OCI-LY7 (cell line): ENCODE measurements at regions not wholly inside any gene's neighbourhood (a gene's known extent, or its start where the extent isn't known, plus 50 kb on each side); places are given as distances from the start of the nearest gene placed in this dataset.

Experiments
- BruUV-seq: library from RNA; stranded (reverse); fragments of 400-500 nt; replicated peaks from 2 replicates; lab custom pipeline; 2021; lab: Mats Ljungman, UMichigan
- CTCF ChIA-PET: fragments of 300-600 bp; sonication (Branson Sonifier 250); formaldehyde crosslinking; loops from one replicate; lab custom pipeline; 2022; ENCODE audit warnings: antibody characterized with exemption; ENCODE audit not compliant: unreplicated experiment; lab: Charles Lee
- POLR2A ChIA-PET: fragments of 300-600 bp; sonication (Branson Sonifier 250); formaldehyde crosslinking; loops from one replicate; lab custom pipeline; 2022; ENCODE audit warnings: antibody characterized with exemption; lab: Charles Lee
- DNase-seq: peaks from one replicate; pipeline ENCODE4 v3.0.0-alpha.2; 2015; ENCODE audit warnings: low spot score
- H2AFZ ChIP-seq: fragments of 200-600 bp; sonication (generic), shearing (Covaris generic); 2 replicates; pipeline ENCODE4 v1.6.1; 2014; ENCODE audit warnings: mild to moderate bottlenecking, antibody characterized with exemption, low read length, moderate library complexity
- H3K27ac ChIP-seq: fragments of 200-600 bp; sonication (generic); 2 replicates; pipeline ENCODE4 v1.5.1; 2014; ENCODE audit warnings: mixed run types, low read depth, mild to moderate bottlenecking, moderate library complexity, low read length, inconsistent platforms; ENCODE audit not compliant: poor library complexity, severe bottlenecking
- H3K36me3 ChIP-seq: fragments of 200-600 bp; sonication (generic); 2 replicates; pipeline ENCODE4 v1.6.1; 2014; ENCODE audit warnings: mild to moderate bottlenecking, antibody characterized with exemption, low read length, moderate library complexity, mixed read lengths; ENCODE audit not compliant: insufficient read depth
- H3K4me1 ChIP-seq: fragments of 200-600 bp; sonication (generic); 2 replicates; pipeline ENCODE4 v1.5.1; 2014; ENCODE audit warnings: mild to moderate bottlenecking, low read length; ENCODE audit not compliant: insufficient read depth, poor library complexity, severe bottlenecking
- H3K4me2 ChIP-seq: fragments of 200-600 bp; sonication (generic); 2 replicates; pipeline ENCODE4 v1.6.1; 2014; ENCODE audit warnings: mild to moderate bottlenecking, low read length
- H3K4me3 ChIP-seq: fragments of 200-600 bp; sonication (generic); 2 replicates; pipeline ENCODE4 v1.5.1; 2014; ENCODE audit warnings: mild to moderate bottlenecking, low read depth, low read length; ENCODE audit not compliant: poor library complexity, severe bottlenecking
- H3K79me2 ChIP-seq: fragments of 200-600 bp; sonication (generic); 2 replicates; pipeline ENCODE4 v1.6.1; 2016; ENCODE audit warnings: low read depth, mild to moderate bottlenecking, low read length, moderate library complexity, mixed read lengths; ENCODE audit not compliant: insufficient read depth
- H3K9me2 ChIP-seq: fragments of 200-600 bp; sonication (generic); 2 replicates; pipeline ENCODE4 v1.6.1; 2016; ENCODE audit warnings: mild to moderate bottlenecking, low read length, mixed read lengths; ENCODE audit not compliant: insufficient read depth
- H3K9me3 ChIP-seq: fragments of 200-600 bp; sonication (generic); 2 replicates; pipeline ENCODE4 v1.6.1; 2014; ENCODE audit warnings: mild to moderate bottlenecking, mixed run types, low read length, mixed read lengths
- H4K20me1 ChIP-seq: fragments of 200-600 bp; sonication (generic); 2 replicates; pipeline ENCODE4 v1.6.1; 2014; ENCODE audit warnings: mild to moderate bottlenecking, antibody characterized with exemption, low read length, moderate library complexity, mixed read lengths; ENCODE audit not compliant: insufficient read depth
- EZH2phosphoT487 ChIP-seq: fragments of 200-600 bp; sonication (generic); IDR thresholded peaks from 2 replicates; pipeline ENCODE4 v1.6.1; 2018; ENCODE audit warnings: low read depth, borderline replicate concordance, mild to moderate bottlenecking, mixed run types, antibody characterized with exemption, low read length, moderate library complexity, mixed read lengths
- intact Hi-C: fragments of 100-400 bp; cut with micrococcal nuclease; formaldehyde crosslinking; loops from one replicate; pipeline ENCODE4 v1.10.0; 2022; ENCODE audit not compliant: unreplicated experiment
- TF ChIP-seq, protein P1 (sequence below): fragments of 200-600 bp; sonication (generic); conservative IDR thresholded peaks from 2 replicates; pipeline ENCODE4 v1.5.1; 2014; ENCODE audit warnings: mild to moderate bottlenecking, antibody characterized with exemption, low read length, moderate library complexity, mixed read lengths

DNA sequence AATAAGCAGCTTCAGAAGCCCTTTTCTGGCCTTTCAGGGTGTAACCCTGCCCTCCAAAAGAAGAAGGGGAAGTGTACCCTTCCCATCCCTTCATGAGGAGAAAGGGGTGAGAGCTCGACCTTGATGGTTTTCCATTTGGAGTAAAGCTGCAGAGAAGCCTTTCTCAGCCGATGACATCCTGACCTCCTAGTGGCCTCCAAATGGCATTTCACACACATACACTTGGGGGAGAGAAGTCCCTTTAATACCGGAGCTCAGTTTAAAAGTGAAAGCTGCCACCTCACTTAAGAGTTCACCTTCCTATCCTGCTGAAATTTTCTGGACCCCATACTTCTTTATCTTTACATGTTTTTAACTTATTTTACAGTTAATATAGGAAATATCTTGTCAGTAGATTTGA, 716.7 kb downstream of the DCDC2C start:
- intact Hi-C loops = no loop called here
- Histone ChIP-seq H3K4me1 (no peaks in the 10 kb centered on the region), H3K36me3 (no peaks in the 10 kb centered on the region), H3K4me2 (no peak overlapping the region), H4K20me1 (no peaks in the 10 kb centered on the region), H3K9me2 (no peaks in the 10 kb centered on the region), H3K9me3 (no peaks in the 10 kb centered on the region), H3K27ac (no peak overlapping the region), H3K4me3 (no peak overlapping the region), H2AFZ (no peak overlapping the region), H3K79me2 (no peaks in the 10 kb centered on the region)
- CTCF ChIA-PET = no interaction called here
- no TSS peak for BruUV-seq
- DNase-seq = no peak
- no peak for TF ChIP-seq EZH2phosphoT487
- TF ChIP-seq, protein P1, sequence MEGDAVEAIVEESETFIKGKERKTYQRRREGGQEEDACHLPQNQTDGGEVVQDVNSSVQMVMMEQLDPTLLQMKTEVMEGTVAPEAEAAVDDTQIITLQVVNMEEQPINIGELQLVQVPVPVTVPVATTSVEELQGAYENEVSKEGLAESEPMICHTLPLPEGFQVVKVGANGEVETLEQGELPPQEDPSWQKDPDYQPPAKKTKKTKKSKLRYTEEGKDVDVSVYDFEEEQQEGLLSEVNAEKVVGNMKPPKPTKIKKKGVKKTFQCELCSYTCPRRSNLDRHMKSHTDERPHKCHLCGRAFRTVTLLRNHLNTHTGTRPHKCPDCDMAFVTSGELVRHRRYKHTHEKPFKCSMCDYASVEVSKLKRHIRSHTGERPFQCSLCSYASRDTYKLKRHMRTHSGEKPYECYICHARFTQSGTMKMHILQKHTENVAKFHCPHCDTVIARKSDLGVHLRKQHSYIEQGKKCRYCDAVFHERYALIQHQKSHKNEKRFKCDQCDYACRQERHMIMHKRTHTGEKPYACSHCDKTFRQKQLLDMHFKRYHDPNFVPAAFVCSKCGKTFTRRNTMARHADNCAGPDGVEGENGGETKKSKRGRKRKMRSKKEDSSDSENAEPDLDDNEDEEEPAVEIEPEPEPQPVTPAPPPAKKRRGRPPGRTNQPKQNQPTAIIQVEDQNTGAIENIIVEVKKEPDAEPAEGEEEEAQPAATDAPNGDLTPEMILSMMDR = no peak
- POLR2A ChIA-PET = interaction anchor here (1.4 kb wide), 1 partner anchor 10 kb away, joined by 3 read pairs; no protein-coding TSS in a partner anchor

GRCh38 chr2:4424153-4424552, 720.8 kb downstream of the DCDC2C start:
- no peak for TF ChIP-seq EZH2phosphoT487
- TF ChIP-seq, protein P1 = no peak
- no peaks in the 10 kb centered on the region for H3K36me3 ChIP-seq
- no peak overlapping the region for H3K27ac ChIP-seq
- intact Hi-C loops = no loop called here
- POLR2A ChIA-PET = interaction anchor here (0.5 kb wide), 1 partner anchor 1802 kb away, joined by 4 read pairs; no protein-coding TSS in a partner anchor
- DNase-seq = no peak
- no peaks in the 10 kb centered on the region for H3K79me2 ChIP-seq
- H3K4me3 ChIP-seq = no peak overlapping the region
- no peaks in the 10 kb centered on the region for H3K9me3 ChIP-seq
- BruUV-seq = no TSS peak
- H3K4me2 ChIP-seq = no peak overlapping the region
- H2AFZ ChIP-seq = no peak overlapping the region
- no peaks in the 10 kb centered on the region for H3K9me2 ChIP-seq
- no peaks in the 10 kb centered on the region for H3K4me1 ChIP-seq
- H4K20me1 ChIP-seq = no peaks in the 10 kb centered on the region
- CTCF ChIA-PET = no interaction called here

GRCh38 chr2:4427083-4427482, 723.7 kb downstream of the DCDC2C start:
- no peak for TF ChIP-seq EZH2phosphoT487
- TF ChIP-seq, protein P1 = no peak
- no peak overlapping the region for H2AFZ ChIP-seq
- H3K79me2 ChIP-seq = no peaks in the 10 kb centered on the region
- no peaks in the 10 kb centered on the region for H3K4me1 ChIP-seq
- no peaks in the 10 kb centered on the region for H4K20me1 ChIP-seq
- intact Hi-C loops = no loop called here
- no peak for DNase-seq
- no peaks in the 10 kb centered on the region for H3K9me3 ChIP-seq
- no peak overlapping the region for H3K27ac ChIP-seq
- H3K9me2 ChIP-seq = no peaks in the 10 kb centered on the region
- ChIA-PET POLR2A (no interaction called here), CTCF (no interaction called here)
- H3K36me3 ChIP-seq = no peaks in the 10 kb centered on the region
- H3K4me3 ChIP-seq = no peak overlapping the region
- no TSS peak for BruUV-seq
- H3K4me2 ChIP-seq = no peak overlapping the region
